ENCODE measurements at regions not wholly inside any gene's neighbourhood (a gene's known extent, or its start where the extent isn't known, plus 50 kb on each side); places are given as distances from the start of the nearest gene placed in this dataset.

DNA sequence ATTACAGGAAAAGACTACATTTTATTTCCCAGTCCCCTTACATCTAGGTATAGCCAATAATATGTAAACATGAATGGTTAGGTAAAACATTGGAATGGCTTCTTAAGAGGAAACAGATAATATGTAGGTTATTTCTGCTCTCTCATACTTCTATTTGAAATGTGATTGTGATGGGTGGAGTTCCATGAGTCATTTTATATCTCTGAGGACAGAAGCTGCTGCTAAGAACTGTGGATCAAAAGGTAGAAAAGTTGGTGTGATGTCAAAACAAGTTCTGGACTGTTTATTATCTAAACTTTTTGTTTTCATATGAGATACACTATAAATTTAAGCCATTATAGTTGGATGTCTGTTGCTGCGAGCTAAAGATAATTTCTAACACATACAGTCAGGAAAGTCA, 799.4 kb upstream of the TENM4 start:
- Mint-ChIP-seq H3K36me3 (no peaks in the 10 kb centered on the region), H3K27me3 (no peaks in the 10 kb centered on the region), H3K4me1 (ENCODE audit: low read depth) (no peaks in the 10 kb centered on the region), H3K4me3 (no peak overlapping the region), H3K27ac (no peak overlapping the region), H3K9me3 (ENCODE audit: low read depth) (no peaks in the 10 kb centered on the region)

DNA sequence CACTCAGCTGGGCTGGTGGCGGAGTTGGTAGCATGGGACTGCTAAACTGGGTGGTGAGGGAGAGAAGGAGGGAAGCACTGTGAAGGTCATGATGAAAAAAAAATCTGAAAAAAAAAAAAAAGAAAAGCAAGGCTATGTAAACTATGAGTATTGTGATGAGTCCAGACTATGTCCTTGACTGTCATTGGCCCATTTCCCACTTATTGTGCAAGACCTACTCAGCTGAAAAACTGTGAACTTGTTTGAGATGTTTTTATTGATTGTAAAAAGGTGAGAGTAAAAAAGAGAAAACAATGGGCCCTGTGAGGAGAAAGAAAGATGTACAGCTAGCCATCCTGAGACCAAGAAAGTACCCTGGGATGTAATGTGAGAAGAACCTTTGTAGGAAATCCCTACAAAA, 798.4 kb upstream of the TENM4 start:
- Mint-ChIP-seq H3K27ac (no peak overlapping the region), H3K4me1 (ENCODE audit: low read depth) (no peaks in the 10 kb centered on the region), H3K4me3 (no peak overlapping the region), H3K36me3 (no peaks in the 10 kb centered on the region), H3K9me3 (ENCODE audit: low read depth) (peaks cover 8% of the 10 kb centered on the region), H3K27me3 (no peaks in the 10 kb centered on the region)

DNA sequence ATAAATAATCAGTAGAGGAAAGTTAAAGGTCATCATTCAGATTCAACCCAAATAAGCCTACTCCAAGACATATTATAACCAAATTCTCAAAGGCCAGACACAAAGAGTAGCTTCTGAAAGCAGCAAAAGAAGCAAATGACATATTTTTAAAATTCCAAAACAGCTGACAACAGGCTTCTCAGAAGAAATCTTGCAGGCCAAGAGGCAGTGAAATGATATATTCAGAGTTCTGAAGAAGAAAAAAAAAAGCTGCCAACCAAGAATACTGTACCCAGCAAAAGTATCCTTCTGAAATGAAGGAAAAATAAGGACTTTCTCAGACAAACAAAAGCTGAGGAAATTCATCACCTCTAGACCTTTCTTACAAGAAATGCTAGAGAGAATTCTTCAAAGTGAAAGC, 787.1 kb upstream of the TENM4 start:
- H3K27me3 Mint-ChIP-seq, result no peaks in the 10 kb centered on the region
- H3K9me3 Mint-ChIP-seq (ENCODE audit: low read depth), result peaks cover 8% of the 10 kb centered on the region
- no peak overlapping the region for H3K4me3 Mint-ChIP-seq
- H3K36me3 Mint-ChIP-seq, result peaks cover 2% of the 10 kb centered on the region
- H3K27ac Mint-ChIP-seq, result no peak overlapping the region
- no peaks in the 10 kb centered on the region for H3K4me1 Mint-ChIP-seq (ENCODE audit: low read depth)

DNA sequence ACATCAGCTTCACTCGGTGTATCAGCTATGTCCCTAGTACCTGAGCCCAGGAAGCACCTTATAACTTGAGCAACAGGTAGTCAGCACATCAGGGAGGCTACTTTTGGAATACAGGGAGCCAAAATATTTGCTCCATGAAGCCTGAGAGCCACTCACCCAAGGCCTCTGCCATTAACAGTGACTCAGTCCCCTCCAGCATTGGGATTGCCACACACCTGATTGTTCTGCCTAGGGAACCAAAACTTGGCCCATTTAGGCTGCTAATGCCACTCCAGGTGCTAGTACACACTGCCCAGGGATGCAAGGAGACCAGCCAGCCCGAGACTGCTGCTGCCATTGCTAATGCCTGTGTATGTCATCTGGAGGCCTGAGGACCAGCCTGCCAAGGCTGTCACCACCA, 773.6 kb upstream of the TENM4 start:
- H3K27me3 Mint-ChIP-seq, result no peaks in the 10 kb centered on the region
- no peaks in the 10 kb centered on the region for H3K4me1 Mint-ChIP-seq (ENCODE audit: low read depth)
- no peak overlapping the region for H3K4me3 Mint-ChIP-seq
- peaks cover 11% of the 10 kb centered on the region for H3K9me3 Mint-ChIP-seq (ENCODE audit: low read depth)
- H3K27ac Mint-ChIP-seq, result no peak overlapping the region
- H3K36me3 Mint-ChIP-seq, result no peaks in the 10 kb centered on the region

DNA sequence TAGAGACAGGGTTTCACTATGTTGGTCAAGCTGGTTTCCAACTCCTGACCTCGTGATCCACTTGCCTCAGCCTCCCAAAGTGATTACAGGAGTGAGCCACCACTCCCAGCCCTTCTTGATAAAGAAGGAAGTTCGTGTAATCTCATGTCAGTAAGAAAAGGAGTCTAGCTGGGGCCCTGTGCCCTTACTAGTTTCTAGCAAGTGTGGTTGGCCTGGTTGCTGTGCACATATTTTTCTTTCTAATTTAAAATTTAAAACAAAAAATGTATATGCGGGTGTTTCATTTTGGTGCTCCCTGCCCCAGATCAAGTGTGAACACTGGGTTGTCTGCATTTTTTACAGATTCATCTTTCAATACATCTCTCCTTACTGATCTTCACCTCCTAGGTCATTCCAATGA, 770.8 kb upstream of the TENM4 start:
- Mint-ChIP-seq H3K27me3 (no peaks in the 10 kb centered on the region), H3K9me3 (ENCODE audit: low read depth) (peaks cover 11% of the 10 kb centered on the region), H3K4me3 (no peak overlapping the region)

DNA sequence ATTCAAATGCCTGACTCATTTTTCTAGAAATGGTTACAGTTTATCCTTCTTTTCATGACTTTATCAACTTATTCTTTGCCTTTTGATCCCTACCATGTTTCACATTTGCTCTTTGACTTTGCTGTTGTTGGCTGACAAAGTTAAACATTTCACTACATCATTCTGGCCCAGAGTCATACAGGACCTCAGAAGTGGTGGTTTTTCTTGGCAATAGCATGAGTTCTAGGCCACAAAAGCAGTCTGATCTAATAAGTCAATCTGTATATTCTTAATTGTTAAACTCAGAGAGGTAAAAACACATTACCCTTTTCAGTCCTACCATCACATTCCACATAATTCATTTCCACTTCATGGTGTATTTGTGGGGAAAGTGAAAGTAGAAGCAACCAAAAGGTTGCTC, 763.2 kb upstream of the TENM4 start:
- H3K27me3 Mint-ChIP-seq, result no peaks in the 10 kb centered on the region
- H3K9me3 Mint-ChIP-seq (ENCODE audit: low read depth), result peaks cover 7% of the 10 kb centered on the region
- H3K4me1 Mint-ChIP-seq (ENCODE audit: low read depth), result no peaks in the 10 kb centered on the region
- no peak overlapping the region for H3K27ac Mint-ChIP-seq
- no peaks in the 10 kb centered on the region for H3K36me3 Mint-ChIP-seq
- H3K4me3 Mint-ChIP-seq, result no peak overlapping the region

More for the DNA sequence above, 770.8 kb upstream of the TENM4 start:
- Mint-ChIP-seq H3K36me3 (no peaks in the 10 kb centered on the region), H3K4me1 (ENCODE audit: low read depth) (no peaks in the 10 kb centered on the region), H3K27ac (no peak overlapping the region)

DNA sequence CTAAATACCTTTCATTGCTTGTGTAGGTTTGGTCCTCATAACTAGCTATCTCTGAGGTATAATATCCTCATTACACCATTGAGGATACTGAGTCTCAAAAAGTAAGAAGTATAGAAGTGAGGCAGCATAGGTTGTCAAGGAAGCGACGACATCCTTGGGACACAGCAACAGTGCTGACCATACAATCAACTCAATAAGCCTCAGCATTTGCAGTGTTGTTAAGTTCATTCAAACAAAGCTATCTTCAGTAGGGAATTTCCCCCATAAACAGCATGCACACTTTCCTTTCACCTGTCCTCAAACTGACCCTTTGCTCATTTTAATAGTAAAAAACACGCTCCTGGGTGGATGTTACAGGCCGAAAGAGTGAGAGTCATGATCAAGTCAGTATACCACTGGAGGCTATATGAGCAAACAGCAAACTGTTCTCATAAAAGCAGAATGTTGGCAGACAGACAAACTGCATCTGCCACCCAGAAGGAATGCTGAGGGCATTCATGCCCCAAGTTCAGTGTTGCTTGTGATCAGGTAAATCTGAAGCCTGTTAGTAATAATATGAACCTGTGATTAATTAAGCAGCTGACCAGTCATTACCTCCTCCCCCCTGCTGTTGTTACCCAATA, 756.2 kb upstream of the TENM4 start:
- Mint-ChIP-seq H3K27ac (no peak overlapping the region), H3K27me3 (no peaks in the 10 kb centered on the region), H3K4me1 (ENCODE audit: low read depth) (no peaks in the 10 kb centered on the region), H3K9me3 (ENCODE audit: low read depth) (no peaks in the 10 kb centered on the region), H3K4me3 (no peak overlapping the region), H3K36me3 (no peaks in the 10 kb centered on the region)

DNA sequence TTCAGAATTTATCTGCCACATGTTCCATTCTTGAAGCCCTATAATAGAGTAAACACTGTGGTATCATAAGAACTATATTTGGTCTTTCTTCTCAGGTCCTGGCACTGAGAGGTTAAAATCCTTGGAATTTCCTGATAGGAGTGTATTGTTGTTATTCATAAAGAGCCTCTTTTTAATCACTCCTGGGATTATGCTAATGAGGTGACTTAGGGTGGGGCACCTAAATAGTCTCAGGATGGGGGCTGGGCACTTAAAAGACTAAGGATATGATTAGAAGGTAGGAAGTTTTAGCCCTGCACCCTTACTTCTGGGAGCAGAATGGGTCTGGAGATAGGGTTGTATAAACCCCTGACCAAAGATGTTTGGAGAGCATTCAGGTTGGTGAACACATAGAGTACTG, 755.2 kb upstream of the TENM4 start:
- Mint-ChIP-seq H3K36me3 (no peaks in the 10 kb centered on the region), H3K4me1 (ENCODE audit: low read depth) (no peaks in the 10 kb centered on the region), H3K27me3 (no peaks in the 10 kb centered on the region), H3K9me3 (ENCODE audit: low read depth) (no peaks in the 10 kb centered on the region), H3K4me3 (no peak overlapping the region), H3K27ac (no peak overlapping the region)

DNA sequence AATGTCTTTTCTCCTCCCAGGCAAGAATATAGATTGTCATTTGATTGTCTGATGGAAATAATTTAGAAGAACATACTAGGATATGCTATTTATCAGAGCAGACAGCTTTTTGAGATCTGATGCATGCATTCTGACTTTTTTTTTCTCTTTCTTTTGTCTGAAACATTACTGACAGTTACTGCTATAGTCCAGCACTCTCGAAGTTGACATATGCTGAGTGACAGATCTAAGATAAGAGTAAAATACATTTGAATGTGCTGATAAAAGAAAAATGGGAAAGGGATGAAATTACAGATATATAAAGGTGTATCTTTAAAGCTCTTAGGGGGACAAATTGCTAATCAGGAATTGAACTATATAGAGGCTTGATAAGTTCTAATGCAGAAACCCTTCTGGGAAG, 753.8 kb upstream of the TENM4 start:
- no peaks in the 10 kb centered on the region for H3K9me3 Mint-ChIP-seq (ENCODE audit: low read depth)
- H3K36me3 Mint-ChIP-seq, result no peaks in the 10 kb centered on the region
- no peaks in the 10 kb centered on the region for H3K27me3 Mint-ChIP-seq
- no peak overlapping the region for H3K4me3 Mint-ChIP-seq
- no peaks in the 10 kb centered on the region for H3K4me1 Mint-ChIP-seq (ENCODE audit: low read depth)
- H3K27ac Mint-ChIP-seq, result no peak overlapping the region

DNA sequence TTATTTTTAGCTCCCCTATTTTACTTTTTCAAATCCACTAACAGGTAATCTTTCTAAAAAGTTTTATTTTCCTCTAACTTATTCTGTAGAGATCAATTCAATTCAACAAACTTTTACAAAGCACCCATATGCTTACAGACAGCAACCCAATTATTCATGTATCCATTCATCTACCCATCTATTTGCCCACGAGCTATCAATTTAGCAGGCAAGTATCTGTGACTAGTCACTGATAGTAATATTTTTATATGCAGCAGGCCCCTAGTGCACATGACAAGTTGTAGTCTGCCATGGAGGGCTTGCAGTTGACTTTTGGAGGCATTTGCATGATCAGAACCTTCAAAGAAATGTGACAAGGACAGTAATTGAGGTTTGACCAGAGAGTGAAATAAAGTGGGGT, 753.2 kb upstream of the TENM4 start:
- Mint-ChIP-seq H3K4me3 (no peak overlapping the region), H3K27ac (no peak overlapping the region), H3K27me3 (no peaks in the 10 kb centered on the region), H3K36me3 (no peaks in the 10 kb centered on the region), H3K4me1 (ENCODE audit: low read depth) (no peaks in the 10 kb centered on the region), H3K9me3 (ENCODE audit: low read depth) (no peaks in the 10 kb centered on the region)

DNA sequence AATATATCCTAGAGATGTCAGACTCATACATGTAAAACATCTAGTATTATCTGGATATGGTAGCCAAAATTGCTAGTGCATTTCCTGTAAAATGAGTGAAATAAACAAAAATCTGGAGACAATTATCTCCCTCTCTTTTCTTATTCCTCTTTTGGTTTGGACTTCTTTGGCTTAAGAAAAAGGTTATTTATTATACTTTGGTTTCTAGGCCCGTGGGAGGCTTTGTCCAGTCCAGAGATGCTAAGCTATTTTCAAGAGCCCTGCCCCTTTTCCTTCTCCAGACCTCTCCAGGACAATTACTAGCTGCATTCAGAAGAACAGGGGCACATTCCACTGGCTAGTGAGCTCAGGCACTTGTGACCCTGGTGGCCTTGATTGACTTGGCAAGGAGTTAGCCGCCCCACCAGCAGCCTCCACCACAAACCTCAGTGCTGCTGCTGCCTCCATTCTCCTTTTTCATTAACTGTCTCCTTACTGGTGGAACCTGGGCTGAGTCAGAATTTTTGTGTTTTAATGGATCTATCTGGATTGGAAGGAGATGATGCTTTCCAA, 747.3 kb upstream of the TENM4 start:
- Mint-ChIP-seq H3K27ac (no peak overlapping the region), H3K4me1 (ENCODE audit: low read depth) (no peaks in the 10 kb centered on the region), H3K9me3 (ENCODE audit: low read depth) (peaks cover 4% of the 10 kb centered on the region), H3K27me3 (no peaks in the 10 kb centered on the region), H3K36me3 (no peaks in the 10 kb centered on the region), H3K4me3 (no peak overlapping the region)

DNA sequence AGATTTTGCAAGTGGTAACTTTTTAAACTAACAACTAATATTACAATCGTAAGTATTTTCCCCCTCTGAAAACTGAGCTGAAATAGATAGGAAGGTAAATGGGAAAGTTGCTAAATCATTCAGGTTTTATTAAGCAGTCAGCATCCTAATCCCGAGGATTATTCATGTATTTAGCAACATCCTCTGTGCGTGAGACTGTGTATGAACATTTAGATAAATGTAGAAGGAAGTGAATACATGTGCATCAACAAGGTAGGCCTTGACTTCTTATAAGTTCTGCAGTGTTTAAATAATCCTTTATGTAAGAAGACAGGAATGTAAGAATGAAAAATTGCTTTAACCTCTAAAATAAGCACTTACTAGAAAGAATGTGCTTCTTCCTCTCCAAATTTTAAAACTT, 745.9 kb upstream of the TENM4 start:
- no peak overlapping the region for H3K27ac Mint-ChIP-seq
- no peaks in the 10 kb centered on the region for H3K27me3 Mint-ChIP-seq

DNA sequence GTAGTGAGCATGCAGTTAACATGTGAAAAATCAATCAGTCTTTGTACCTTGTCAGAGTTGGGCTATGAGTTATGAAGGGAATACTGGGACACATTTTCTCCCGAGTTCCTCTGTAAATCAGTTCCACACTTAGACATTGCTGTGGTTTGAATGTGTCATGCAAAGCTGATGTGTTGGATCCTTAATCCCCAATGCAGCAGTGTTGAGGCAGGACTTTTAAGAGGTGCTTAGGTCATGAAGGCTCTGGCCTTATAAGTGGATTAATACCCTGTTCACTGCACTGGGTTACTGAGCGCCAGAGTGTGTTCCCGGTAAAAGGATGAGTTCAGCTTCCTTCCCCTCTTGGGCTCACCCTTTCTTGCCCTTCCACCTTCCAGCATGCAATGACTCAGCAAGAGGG, 742.1 kb upstream of the TENM4 start:
- Mint-ChIP-seq H3K4me1 (ENCODE audit: low read depth) (no peaks in the 10 kb centered on the region), H3K4me3 (no peak overlapping the region), H3K36me3 (no peaks in the 10 kb centered on the region), H3K27ac (no peak overlapping the region), H3K27me3 (no peaks in the 10 kb centered on the region), H3K9me3 (ENCODE audit: low read depth) (peaks cover 4% of the 10 kb centered on the region)

More for the DNA sequence above, 745.9 kb upstream of the TENM4 start:
- Mint-ChIP-seq H3K9me3 (ENCODE audit: low read depth) (peaks cover 4% of the 10 kb centered on the region), H3K36me3 (no peaks in the 10 kb centered on the region), H3K4me3 (no peak overlapping the region), H3K4me1 (ENCODE audit: low read depth) (no peaks in the 10 kb centered on the region)

DNA sequence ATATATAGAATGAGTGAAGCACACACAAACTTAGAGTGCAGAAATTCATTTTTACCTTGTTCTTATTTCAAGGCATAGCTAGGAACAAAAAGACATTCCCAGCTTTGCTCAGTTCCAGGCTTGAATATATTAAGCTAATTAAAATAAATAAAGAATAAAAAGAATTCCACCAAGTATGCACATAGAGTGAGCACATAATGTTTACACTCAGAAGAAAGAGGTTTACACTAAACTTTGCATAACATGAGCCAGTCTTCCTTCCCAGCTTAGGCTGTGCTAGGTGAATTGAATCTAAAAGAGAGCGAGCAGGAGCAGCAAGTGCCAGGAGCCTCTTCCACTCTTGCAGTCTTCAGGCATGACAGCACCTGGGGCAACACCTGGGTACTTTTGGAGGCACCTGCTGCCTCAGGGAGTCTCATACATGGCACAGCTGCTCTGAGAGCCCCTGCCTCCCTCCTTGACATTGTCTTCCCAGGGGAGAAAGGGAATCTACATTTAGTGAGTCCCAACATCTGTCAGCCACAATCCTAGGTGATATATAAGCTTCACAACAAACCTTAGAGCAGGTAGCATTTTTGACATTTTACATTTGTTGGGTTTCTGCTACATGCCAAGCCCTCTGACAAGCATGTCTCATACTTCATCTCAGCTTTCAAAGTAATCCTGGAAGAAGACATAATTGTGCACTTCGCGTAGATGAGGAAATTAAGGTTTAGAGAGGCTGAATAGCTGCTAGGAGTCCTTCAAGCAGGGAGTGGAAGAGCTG, 732.7 kb upstream of the TENM4 start:
- no peaks in the 10 kb centered on the region for H3K27me3 Mint-ChIP-seq
- H3K36me3 Mint-ChIP-seq, result no peaks in the 10 kb centered on the region
- H3K27ac Mint-ChIP-seq, result no peak overlapping the region
- H3K4me1 Mint-ChIP-seq (ENCODE audit: low read depth), result no peaks in the 10 kb centered on the region
- H3K9me3 Mint-ChIP-seq (ENCODE audit: low read depth), result peaks cover 27% of the 10 kb centered on the region
- no peak overlapping the region for H3K4me3 Mint-ChIP-seq

DNA sequence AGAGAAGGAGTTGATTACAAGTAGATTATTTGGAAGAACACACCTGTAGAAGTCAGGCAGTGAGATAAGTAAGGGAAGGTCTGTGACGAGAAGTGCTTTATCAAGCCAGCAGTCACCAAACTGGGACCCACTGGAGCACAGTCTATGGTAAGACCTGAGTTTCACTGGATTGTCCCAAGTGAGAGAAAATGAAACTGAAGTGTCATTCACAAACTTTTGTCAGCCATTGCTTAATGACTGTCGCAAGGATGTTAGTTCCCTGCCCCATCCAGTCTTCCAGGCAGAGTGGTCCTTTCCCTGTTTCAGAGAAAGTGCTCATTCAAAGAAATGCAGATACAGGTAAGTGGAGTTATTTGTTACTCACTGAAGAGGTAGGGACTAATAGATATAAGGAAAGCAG, 728.0 kb upstream of the TENM4 start:
- Mint-ChIP-seq H3K36me3 (no peaks in the 10 kb centered on the region), H3K4me3 (no peak overlapping the region), H3K4me1 (ENCODE audit: low read depth) (no peaks in the 10 kb centered on the region), H3K27me3 (no peaks in the 10 kb centered on the region), H3K27ac (no peak overlapping the region), H3K9me3 (ENCODE audit: low read depth) (peaks cover 34% of the 10 kb centered on the region)

DNA sequence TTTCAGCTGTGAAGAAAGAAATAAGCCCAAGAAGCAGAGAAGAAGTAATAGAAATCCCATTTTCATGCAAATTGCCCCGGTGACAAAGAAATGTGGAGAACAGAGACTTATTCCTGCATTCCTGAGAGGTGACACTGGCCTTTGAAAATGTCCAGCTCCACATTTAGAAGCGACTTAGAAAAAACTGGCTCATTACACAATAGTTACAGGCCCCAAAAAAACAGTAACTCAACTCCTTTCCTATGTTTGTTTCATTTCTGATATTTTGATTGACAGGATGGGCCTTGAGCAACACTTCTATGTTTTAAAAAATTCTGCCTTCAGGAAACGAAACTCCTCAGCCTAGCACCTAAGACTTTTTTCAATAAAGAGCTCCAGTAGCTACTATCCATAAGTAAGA, 726.9 kb upstream of the TENM4 start:
- Mint-ChIP-seq H3K4me3 (no peak overlapping the region), H3K27ac (no peak overlapping the region), H3K36me3 (no peaks in the 10 kb centered on the region), H3K27me3 (no peaks in the 10 kb centered on the region), H3K9me3 (ENCODE audit: low read depth) (peaks cover 34% of the 10 kb centered on the region), H3K4me1 (ENCODE audit: low read depth) (no peaks in the 10 kb centered on the region)
